B cell (primary cell): ENCODE measurements at regions not wholly inside any gene's neighbourhood (a gene's known extent, or its start where the extent isn't known, plus 50 kb on each side); places are given as distances from the start of the nearest gene placed in this dataset.

Experiments used
- ATAC-seq: fragments of 200-7000 bp; cut with Tn5 transposase; one replicate; pipeline ENCODE4 v1.10.0; 2021; ENCODE audit warnings: low read depth, mild to moderate bottlenecking, moderate number of reproducible peaks, moderate library complexity
- CTCF ChIA-PET: fragments of 350-600 bp; sonication (Branson Sonifier 250); formaldehyde crosslinking; loops from one replicate; lab custom pipeline; 2021; ENCODE audit warnings: antibody characterized with exemption, inconsistent platforms; lab: Charles Lee
- POLR2A ChIA-PET: fragments of 350-600 bp; sonication (Branson Sonifier 250); formaldehyde crosslinking; loops from one replicate; lab custom pipeline; 2021; ENCODE audit warnings: antibody characterized with exemption; lab: Charles Lee
- DNase-seq: peaks from one replicate; pipeline ENCODE4 v3.0.0; 2013
- H2AFZ ChIP-seq: 2 replicates; pipeline ENCODE4 v1.6.1; 2012; ENCODE audit warnings: mild to moderate bottlenecking, low read depth, low read length; ENCODE audit not compliant: insufficient read depth, poor library complexity, severe bottlenecking
- H3K27ac ChIP-seq, 2 donors: 1 replicate in 1 of 2; 2 replicates in 1 of 2; pipeline ENCODE4 v1.5.1; 2012 to 2013; ENCODE audit warnings: low read length in 2 of 2, mild to moderate bottlenecking in 2 of 2, moderate library complexity in 1 of 2
- H3K27me3 ChIP-seq, 4 experiments: fragments of 200-600 bp in 1 of 4; sonication (generic) in 1 of 4; replicated peaks in 1 of 4; 1 replicate in 2 of 4; 2 replicates in 2 of 4; pipeline versions ENCODE4 v1.6.1 to v1.7.0; 2013 to 2016; ENCODE audit warnings: low read length in 3 of 4, mild to moderate bottlenecking in 2 of 4, mixed read lengths in 1 of 4, moderate library complexity in 1 of 4; ENCODE audit not compliant: insufficient read depth in 4 of 4, control insufficient read depth in 3 of 4; ENCODE audit errors: control extremely low read depth in 1 of 4
- H3K36me3 ChIP-seq, 2 experiments: replicated peaks in 1 of 2; 1 replicate in 1 of 2; 2 replicates in 1 of 2; pipeline versions ENCODE4 v1.6.1 to v1.7.1; 2013; ENCODE audit warnings: low read length in 1 of 2; ENCODE audit not compliant: insufficient read depth in 2 of 2, control insufficient read depth in 1 of 2; ENCODE audit errors: control extremely low read depth in 1 of 2, extremely low read depth in 1 of 2
- H3K4me1 ChIP-seq, 2 donors: fragments of 200-600 bp in 1 of 2; sonication (generic) in 1 of 2; 1 replicate in 1 of 2; 2 replicates in 1 of 2; pipeline versions ENCODE4 v1.5.1 to v1.6.1; 2013 to 2017; ENCODE audit warnings: low read length in 2 of 2; ENCODE audit not compliant: control insufficient read depth in 2 of 2, insufficient read depth in 2 of 2
- H3K4me2 ChIP-seq: replicated peaks from 2 replicates; pipeline ENCODE3; 2012; ENCODE audit warnings: mild to moderate bottlenecking, low read depth, low read length; ENCODE audit not compliant: poor library complexity, severe bottlenecking
- H3K4me3 ChIP-seq, 5 experiments: fragments of 200-600 bp in 1 of 5; sonication (generic) in 1 of 5; 1 replicate in 3 of 5; 2 replicates in 2 of 5; pipeline versions ENCODE4 v1.5.1 to v1.7.0; 2011 to 2016; ENCODE audit warnings: low read length in 4 of 5, mild to moderate bottlenecking in 4 of 5, low read depth in 2 of 5, control low read depth in 1 of 5, moderate library complexity in 1 of 5; ENCODE audit not compliant: insufficient read depth in 1 of 5; ENCODE audit errors: control extremely low read depth in 1 of 5, extremely low read depth in 1 of 5
- H3K79me2 ChIP-seq: fragments of 200-600 bp; sonication (generic); one replicate; pipeline ENCODE4 v1.6.0; 2016; ENCODE audit warnings: low read length; ENCODE audit not compliant: control insufficient read depth, insufficient read depth
- H3K9ac ChIP-seq: fragments of 200-600 bp; sonication (generic); 2 replicates; pipeline ENCODE4 v1.6.1; 2017; ENCODE audit warnings: mild to moderate bottlenecking, low read length, moderate library complexity
- H3K9me3 ChIP-seq, 3 donors: one replicate each; pipeline versions ENCODE4 v1.6.1 to v1.7.1; 2013; ENCODE audit warnings: low read length in 2 of 3; ENCODE audit not compliant: control insufficient read depth in 2 of 3, insufficient read depth in 1 of 3; ENCODE audit errors: control extremely low read depth in 1 of 3
- H4K20me1 ChIP-seq: 2 replicates; pipeline ENCODE4 v1.6.0; 2012; ENCODE audit warnings: mild to moderate bottlenecking, low read length; ENCODE audit not compliant: insufficient read depth, control insufficient read depth, poor library complexity, severe bottlenecking
- H3K27ac Mint-ChIP-seq: one replicate; pipeline ENCODE4 v1.8.0; 2021; ENCODE audit warnings: mixed read lengths
- H3K27me3 Mint-ChIP-seq: one replicate; pipeline ENCODE4 v1.8.0; 2021; ENCODE audit warnings: mixed read lengths
- H3K4me1 Mint-ChIP-seq: one replicate; pipeline ENCODE4 v1.8.0; 2021; ENCODE audit warnings: mixed read lengths
- H3K4me3 Mint-ChIP-seq: one replicate; pipeline ENCODE4 v1.8.0; 2021; ENCODE audit warnings: mixed read lengths
- H3K9me3 Mint-ChIP-seq: one replicate; pipeline ENCODE4 v1.8.0; 2022; ENCODE audit warnings: mixed read lengths; ENCODE audit not compliant: insufficient read depth
- EZH2 ChIP-seq: IDR thresholded peaks from 2 replicates; pipeline ENCODE4 v1.6.1; 2012; ENCODE audit warnings: borderline replicate concordance, low read depth, mild to moderate bottlenecking, moderate library complexity, low read length; ENCODE audit not compliant: insufficient read depth, poor library complexity, severe bottlenecking
- WGBS: methylation state at CpG from one replicate; pipeline ENCODE4 v1.1.5; 2013; ENCODE audit warnings: missing lambda C conversion rate; ENCODE audit not compliant: insufficient coverage; 5-methylcytosine and 5-hydroxymethylcytosine counted together
- intact Hi-C: fragments of 100-400 bp; cut with micrococcal nuclease; formaldehyde crosslinking; loops from one replicate; pipeline ENCODE4 v1.10.0; 2022
- TF ChIP-seq, protein P1 (sequence below): fragments of 200-600 bp; IDR thresholded peaks from one replicate; pipeline ENCODE4 v1.8.0; 2022; ENCODE audit warnings: antibody characterized with exemption, mild to moderate bottlenecking

- Histone ChIP-seq H3K4me2 (no peak overlapping the region), H3K4me1 (no peaks in the 10 kb centered on the region), H2AFZ (no peak overlapping the region), H3K9me3 (peaks cover 0 to 3% (median 0%) of the 10 kb centered on the region in 3 donors), H3K79me2 (no peaks in the 10 kb centered on the region), H3K27me3 (no peaks in the 10 kb centered on the region), H3K4me3 (no peak overlapping the region), H3K27ac (no peak overlapping the region), H4K20me1 (no peaks in the 10 kb centered on the region), H3K36me3 (no peaks in the 10 kb centered on the region), H3K9ac (no peak overlapping the region)
- no peak for ATAC-seq
- Mint-ChIP-seq H3K27me3 (no peaks in the 10 kb centered on the region), H3K27ac (no peak overlapping the region), H3K9me3 (peaks cover 3% of the 10 kb centered on the region), H3K4me1 (no peaks in the 10 kb centered on the region), H3K4me3 (no peak overlapping the region)
- 81% methylated on average over 2 of the region's 3 CpGs for WGBS
- no peak for TF ChIP-seq EZH2
- TF ChIP-seq, protein P1, sequence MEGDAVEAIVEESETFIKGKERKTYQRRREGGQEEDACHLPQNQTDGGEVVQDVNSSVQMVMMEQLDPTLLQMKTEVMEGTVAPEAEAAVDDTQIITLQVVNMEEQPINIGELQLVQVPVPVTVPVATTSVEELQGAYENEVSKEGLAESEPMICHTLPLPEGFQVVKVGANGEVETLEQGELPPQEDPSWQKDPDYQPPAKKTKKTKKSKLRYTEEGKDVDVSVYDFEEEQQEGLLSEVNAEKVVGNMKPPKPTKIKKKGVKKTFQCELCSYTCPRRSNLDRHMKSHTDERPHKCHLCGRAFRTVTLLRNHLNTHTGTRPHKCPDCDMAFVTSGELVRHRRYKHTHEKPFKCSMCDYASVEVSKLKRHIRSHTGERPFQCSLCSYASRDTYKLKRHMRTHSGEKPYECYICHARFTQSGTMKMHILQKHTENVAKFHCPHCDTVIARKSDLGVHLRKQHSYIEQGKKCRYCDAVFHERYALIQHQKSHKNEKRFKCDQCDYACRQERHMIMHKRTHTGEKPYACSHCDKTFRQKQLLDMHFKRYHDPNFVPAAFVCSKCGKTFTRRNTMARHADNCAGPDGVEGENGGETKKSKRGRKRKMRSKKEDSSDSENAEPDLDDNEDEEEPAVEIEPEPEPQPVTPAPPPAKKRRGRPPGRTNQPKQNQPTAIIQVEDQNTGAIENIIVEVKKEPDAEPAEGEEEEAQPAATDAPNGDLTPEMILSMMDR = no peak
- no peak for DNase-seq
- CTCF ChIA-PET = no interaction called here
- POLR2A ChIA-PET = no interaction called here
- intact Hi-C loops = no loop called here
Observed at GRCh38 chr4:43990963-43991362, 457.6 kb downstream of the KCTD8 start.

- ChIA-PET POLR2A (no interaction called here), CTCF (no interaction called here)
- Mint-ChIP-seq H3K9me3 (no peaks in the 10 kb centered on the region), H3K27ac (no peak overlapping the region), H3K4me1 (no peaks in the 10 kb centered on the region), H3K4me3 (no peak overlapping the region), H3K27me3 (no peaks in the 10 kb centered on the region)
- Histone ChIP-seq H2AFZ (no peak overlapping the region), H3K9ac (no peak overlapping the region), H3K4me2 (no peak overlapping the region), H3K27ac (no peak overlapping the region), H4K20me1 (no peaks in the 10 kb centered on the region), H3K4me3 (no peak overlapping the region), H3K4me1 (no peaks in the 10 kb centered on the region), H3K9me3 (peaks cover 0 to 3% (median 0%) of the 10 kb centered on the region in 3 donors), H3K27me3 (no peaks in the 10 kb centered on the region), H3K79me2 (no peaks in the 10 kb centered on the region), H3K36me3 (no peaks in the 10 kb centered on the region)
- TF ChIP-seq, protein P1 = no peak
- no peak for TF ChIP-seq EZH2
- no peak for DNase-seq
- ATAC-seq = no peak
- WGBS = 75% methylated on average over 2 of the region's 3 CpGs
- intact Hi-C loops = no loop called here
Observed at GRCh38 chr4:43992552-43992951, 456.1 kb downstream of the KCTD8 start.
